GM12892 (cell line): ENCODE measurements at regions not wholly inside any gene's neighbourhood (a gene's known extent, or its start where the extent isn't known, plus 50 kb on each side); places are given as distances from the start of the nearest gene placed in this dataset.

ENCODE experiments used
- POLR2A ChIP-seq: IDR thresholded peaks from 2 replicates; pipeline ENCODE4 v1.6.1; 2011; ENCODE audit warnings: low read depth, low read length, control low read depth
- POLR2AphosphoS5 ChIP-seq: IDR thresholded peaks from 2 replicates; pipeline ENCODE4 v1.6.1; 2011; ENCODE audit warnings: low read depth, low read length, control low read depth
- TAF1 ChIP-seq: IDR thresholded peaks from 2 replicates; pipeline ENCODE4 v1.6.1; 2011; ENCODE audit warnings: low read depth, mild to moderate bottlenecking, control low read depth, low read length, borderline replicate concordance

GRCh38 chr1:81129366-81129765 is 671.4 kb upstream of the ADGRL2 start:
- no peak for TF ChIP-seq POLR2A
- no peak for TF ChIP-seq TAF1
- no peak for TF ChIP-seq POLR2AphosphoS5
